ENCODE measurements at regions not wholly inside any gene's neighbourhood (a gene's known extent, or its start where the extent isn't known, plus 50 kb on each side); places are given as distances from the start of the nearest gene placed in this dataset.

DNA sequence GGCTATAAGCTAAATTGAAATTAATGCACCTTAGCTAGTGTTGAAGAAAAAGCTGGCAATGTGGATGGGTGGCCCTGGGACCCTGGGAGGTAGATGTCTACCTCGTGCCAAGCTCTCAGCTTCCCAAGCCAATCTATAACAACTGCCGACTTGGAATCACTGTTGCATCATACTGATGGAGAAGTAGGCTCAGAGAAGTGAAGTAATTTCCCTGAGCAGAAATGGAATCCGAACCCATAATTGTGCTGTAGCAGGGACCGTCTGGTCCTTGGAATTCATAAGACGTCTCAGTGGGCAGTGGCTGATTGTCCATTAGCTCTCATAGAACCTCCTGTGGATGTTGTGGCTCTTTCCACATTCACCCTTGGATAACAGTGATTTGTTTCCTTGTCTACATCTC is 196.6 kb downstream of the RAB11FIP4 start:
- no peak for DNase-seq (ENCODE audit: low read depth in 2 of 2)

Measured in fibroblast of skin of left biceps (primary cell).